ENCODE measurements at regions not wholly inside any gene's neighbourhood (a gene's known extent, or its start where the extent isn't known, plus 50 kb on each side); places are given as distances from the start of the nearest gene placed in this dataset.

DNA sequence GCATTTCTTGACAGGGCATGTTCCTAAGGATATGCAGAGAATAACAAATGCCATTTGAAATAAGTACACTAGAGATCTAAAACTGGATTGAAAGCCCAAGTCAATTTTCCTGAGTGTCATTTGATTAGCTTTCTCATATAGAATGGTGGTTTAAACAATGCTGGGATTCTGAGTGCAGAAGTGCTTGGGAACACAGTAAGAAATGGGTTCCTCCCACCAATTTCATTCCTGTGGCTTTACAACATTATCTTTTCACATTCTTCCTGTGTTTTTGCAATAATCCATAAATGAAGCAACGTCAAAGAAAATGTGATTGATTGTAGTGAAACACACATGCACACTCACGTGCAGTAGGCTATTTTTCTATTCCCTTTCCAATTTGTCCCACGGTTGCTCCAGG, 1858.4 kb upstream of the PIK3C3 start:
- TF ChIP-seq, protein P1, sequence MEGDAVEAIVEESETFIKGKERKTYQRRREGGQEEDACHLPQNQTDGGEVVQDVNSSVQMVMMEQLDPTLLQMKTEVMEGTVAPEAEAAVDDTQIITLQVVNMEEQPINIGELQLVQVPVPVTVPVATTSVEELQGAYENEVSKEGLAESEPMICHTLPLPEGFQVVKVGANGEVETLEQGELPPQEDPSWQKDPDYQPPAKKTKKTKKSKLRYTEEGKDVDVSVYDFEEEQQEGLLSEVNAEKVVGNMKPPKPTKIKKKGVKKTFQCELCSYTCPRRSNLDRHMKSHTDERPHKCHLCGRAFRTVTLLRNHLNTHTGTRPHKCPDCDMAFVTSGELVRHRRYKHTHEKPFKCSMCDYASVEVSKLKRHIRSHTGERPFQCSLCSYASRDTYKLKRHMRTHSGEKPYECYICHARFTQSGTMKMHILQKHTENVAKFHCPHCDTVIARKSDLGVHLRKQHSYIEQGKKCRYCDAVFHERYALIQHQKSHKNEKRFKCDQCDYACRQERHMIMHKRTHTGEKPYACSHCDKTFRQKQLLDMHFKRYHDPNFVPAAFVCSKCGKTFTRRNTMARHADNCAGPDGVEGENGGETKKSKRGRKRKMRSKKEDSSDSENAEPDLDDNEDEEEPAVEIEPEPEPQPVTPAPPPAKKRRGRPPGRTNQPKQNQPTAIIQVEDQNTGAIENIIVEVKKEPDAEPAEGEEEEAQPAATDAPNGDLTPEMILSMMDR (conservative IDR thresholded peaks at IDR 0.05 in 1 of 2, IDR thresholded peaks at IDR 0.05 in 1 of 2; ENCODE audit: extremely low read depth in 1 of 2, insufficient read depth in 1 of 2, low read depth in 1 of 2, low read length in 2 of 2): no peak
- TF ChIP-seq EZH2 (IDR thresholded peaks at IDR 0.05; ENCODE audit: borderline replicate concordance, low read length): no peak
